ENCODE measurements at regions not wholly inside any gene's neighbourhood (a gene's known extent, or its start where the extent isn't known, plus 50 kb on each side); places are given as distances from the start of the nearest gene placed in this dataset.
"Not testable (repeated sequence)": the region's sequence is repeated elsewhere in the genome, so short reads cannot be mapped to it uniquely, and the experiment has no call there.

DNA sequence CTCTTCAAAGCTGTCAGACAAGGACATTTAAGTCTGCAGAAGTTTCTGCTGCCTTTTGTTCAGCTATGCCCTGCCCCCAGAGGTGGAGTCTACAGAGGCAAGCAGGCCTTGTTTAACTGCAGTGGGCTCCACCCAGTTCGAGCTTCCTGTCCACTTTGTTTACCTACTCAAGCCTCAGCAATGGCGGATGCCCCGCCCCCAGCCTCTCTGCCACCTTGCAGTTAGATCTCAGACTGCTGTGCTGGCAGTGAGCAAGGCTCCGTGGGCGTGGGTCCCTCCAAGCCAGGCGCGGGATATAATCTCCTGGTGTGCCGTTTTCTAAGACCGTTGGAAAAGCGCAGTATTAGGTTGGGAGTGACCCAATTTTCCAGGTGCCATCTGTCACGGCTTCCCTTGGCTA lies 144.5 kb upstream of the GOT2 start:
- TF ChIP-seq, protein P1, sequence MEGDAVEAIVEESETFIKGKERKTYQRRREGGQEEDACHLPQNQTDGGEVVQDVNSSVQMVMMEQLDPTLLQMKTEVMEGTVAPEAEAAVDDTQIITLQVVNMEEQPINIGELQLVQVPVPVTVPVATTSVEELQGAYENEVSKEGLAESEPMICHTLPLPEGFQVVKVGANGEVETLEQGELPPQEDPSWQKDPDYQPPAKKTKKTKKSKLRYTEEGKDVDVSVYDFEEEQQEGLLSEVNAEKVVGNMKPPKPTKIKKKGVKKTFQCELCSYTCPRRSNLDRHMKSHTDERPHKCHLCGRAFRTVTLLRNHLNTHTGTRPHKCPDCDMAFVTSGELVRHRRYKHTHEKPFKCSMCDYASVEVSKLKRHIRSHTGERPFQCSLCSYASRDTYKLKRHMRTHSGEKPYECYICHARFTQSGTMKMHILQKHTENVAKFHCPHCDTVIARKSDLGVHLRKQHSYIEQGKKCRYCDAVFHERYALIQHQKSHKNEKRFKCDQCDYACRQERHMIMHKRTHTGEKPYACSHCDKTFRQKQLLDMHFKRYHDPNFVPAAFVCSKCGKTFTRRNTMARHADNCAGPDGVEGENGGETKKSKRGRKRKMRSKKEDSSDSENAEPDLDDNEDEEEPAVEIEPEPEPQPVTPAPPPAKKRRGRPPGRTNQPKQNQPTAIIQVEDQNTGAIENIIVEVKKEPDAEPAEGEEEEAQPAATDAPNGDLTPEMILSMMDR (IDR thresholded peaks at IDR 0.05; ENCODE audit: poor library complexity, severe bottlenecking), result not testable (repeated sequence)
- not testable (repeated sequence) for TF ChIP-seq TAF1 (IDR thresholded peaks at IDR 0.05; ENCODE audit: low read depth); EZH2 (IDR thresholded peaks at IDR 0.05; ENCODE audit: borderline replicate concordance, insufficient read depth, low read length, poor library complexity, severe bottlenecking); EP300 (conservative IDR thresholded peaks at IDR 0.05; ENCODE audit: poor library complexity, severe bottlenecking); POLR2AphosphoS5 (IDR thresholded peaks at IDR 0.05); RAD21 (conservative IDR thresholded peaks at IDR 0.05)
- TF ChIP-seq, protein P2, sequence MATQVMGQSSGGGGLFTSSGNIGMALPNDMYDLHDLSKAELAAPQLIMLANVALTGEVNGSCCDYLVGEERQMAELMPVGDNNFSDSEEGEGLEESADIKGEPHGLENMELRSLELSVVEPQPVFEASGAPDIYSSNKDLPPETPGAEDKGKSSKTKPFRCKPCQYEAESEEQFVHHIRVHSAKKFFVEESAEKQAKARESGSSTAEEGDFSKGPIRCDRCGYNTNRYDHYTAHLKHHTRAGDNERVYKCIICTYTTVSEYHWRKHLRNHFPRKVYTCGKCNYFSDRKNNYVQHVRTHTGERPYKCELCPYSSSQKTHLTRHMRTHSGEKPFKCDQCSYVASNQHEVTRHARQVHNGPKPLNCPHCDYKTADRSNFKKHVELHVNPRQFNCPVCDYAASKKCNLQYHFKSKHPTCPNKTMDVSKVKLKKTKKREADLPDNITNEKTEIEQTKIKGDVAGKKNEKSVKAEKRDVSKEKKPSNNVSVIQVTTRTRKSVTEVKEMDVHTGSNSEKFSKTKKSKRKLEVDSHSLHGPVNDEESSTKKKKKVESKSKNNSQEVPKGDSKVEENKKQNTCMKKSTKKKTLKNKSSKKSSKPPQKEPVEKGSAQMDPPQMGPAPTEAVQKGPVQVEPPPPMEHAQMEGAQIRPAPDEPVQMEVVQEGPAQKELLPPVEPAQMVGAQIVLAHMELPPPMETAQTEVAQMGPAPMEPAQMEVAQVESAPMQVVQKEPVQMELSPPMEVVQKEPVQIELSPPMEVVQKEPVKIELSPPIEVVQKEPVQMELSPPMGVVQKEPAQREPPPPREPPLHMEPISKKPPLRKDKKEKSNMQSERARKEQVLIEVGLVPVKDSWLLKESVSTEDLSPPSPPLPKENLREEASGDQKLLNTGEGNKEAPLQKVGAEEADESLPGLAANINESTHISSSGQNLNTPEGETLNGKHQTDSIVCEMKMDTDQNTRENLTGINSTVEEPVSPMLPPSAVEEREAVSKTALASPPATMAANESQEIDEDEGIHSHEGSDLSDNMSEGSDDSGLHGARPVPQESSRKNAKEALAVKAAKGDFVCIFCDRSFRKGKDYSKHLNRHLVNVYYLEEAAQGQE (IDR thresholded peaks at IDR 0.05; ENCODE audit: borderline replicate concordance), result not testable (repeated sequence)

All from neural cell (in vitro differentiated cells).